ENCODE measurements at regions not wholly inside any gene's neighbourhood (a gene's known extent, or its start where the extent isn't known, plus 50 kb on each side); places are given as distances from the start of the nearest gene placed in this dataset.

- peaks cover 0 to 2% of the 10 kb centered on the region in 2 donors for H3K9me3 ChIP-seq (ENCODE audit: control insufficient read depth in 2 of 2, low read length in 2 of 2)
- no peak overlapping the region for H3K27ac ChIP-seq (ENCODE audit: low read depth in 2 of 2, low read length in 2 of 2)
- H3K4me3 ChIP-seq (ENCODE audit: low read length in 2 of 2), result no peak overlapping the region
- no peak overlapping the region for H3K9ac ChIP-seq (ENCODE audit: low read depth in 1 of 2, low read length in 2 of 2)
- no peaks in the 10 kb centered on the region for H3K27me3 ChIP-seq (ENCODE audit: control insufficient read depth in 2 of 2, insufficient read depth in 2 of 2, low read length in 2 of 2)
- H3K4me1 ChIP-seq (ENCODE audit: control insufficient read depth in 2 of 2, insufficient read depth in 2 of 2, low read length in 2 of 2), result no peaks in the 10 kb centered on the region
- no peaks in the 10 kb centered on the region for H3K36me3 ChIP-seq (ENCODE audit: control insufficient read depth in 2 of 2, insufficient read depth in 2 of 2, low read length in 2 of 2)
Measured at GRCh38 chr17:14750866-14751265, 450.0 kb downstream of the HS3ST3B1 start.

- no peaks in the 10 kb centered on the region for H3K27me3 ChIP-seq (ENCODE audit: control insufficient read depth in 2 of 2, insufficient read depth in 2 of 2, low read length in 2 of 2)
- H3K4me1 ChIP-seq (ENCODE audit: control insufficient read depth in 2 of 2, insufficient read depth in 2 of 2, low read length in 2 of 2), result no peaks in the 10 kb centered on the region
- H3K27ac ChIP-seq (ENCODE audit: low read depth in 2 of 2, low read length in 2 of 2), result no peak overlapping the region
- H3K4me3 ChIP-seq (ENCODE audit: low read length in 2 of 2), result no peak overlapping the region
- peaks cover 0 to 2% of the 10 kb centered on the region in 2 donors for H3K9me3 ChIP-seq (ENCODE audit: control insufficient read depth in 2 of 2, low read length in 2 of 2)
- no peaks in the 10 kb centered on the region for H3K36me3 ChIP-seq (ENCODE audit: control insufficient read depth in 2 of 2, insufficient read depth in 2 of 2, low read length in 2 of 2)
- no peak overlapping the region for H3K9ac ChIP-seq (ENCODE audit: low read depth in 1 of 2, low read length in 2 of 2)
Measured at GRCh38 chr17:14749269-14749668, 448.4 kb downstream of the HS3ST3B1 start.

DNA sequence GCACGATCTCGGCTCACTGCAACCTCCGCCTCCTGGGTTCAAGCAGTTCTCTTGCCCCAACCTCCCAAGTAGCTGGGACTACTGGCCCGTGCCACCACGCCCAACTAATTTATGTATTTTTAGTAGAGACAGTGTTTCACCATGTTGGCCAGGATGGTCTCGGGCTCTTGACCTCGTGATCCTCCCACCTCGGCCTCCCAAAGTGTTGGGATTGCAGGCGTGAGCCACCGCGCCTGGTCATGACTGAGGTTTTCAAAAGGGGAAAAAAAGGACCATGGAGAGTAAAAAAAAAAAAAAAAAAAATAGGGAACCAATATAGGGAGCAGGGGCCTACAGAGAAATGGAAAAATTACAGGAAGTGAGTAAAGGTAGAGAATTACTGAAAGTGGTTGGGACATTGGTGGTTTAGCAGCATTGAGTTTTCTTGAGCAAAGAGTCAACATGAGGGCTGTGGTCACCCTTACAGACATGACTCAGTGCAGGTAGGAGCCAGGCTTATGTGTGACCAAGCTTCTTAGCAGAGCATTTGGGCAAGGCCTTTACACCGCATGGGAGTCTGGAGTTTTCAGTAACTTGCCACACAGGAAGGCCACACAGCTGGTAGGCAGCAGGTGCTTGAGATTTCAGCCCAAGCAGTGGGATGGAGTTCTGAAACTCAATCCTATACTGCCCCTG is 447.3 kb downstream of the HS3ST3B1 start:
- Histone ChIP-seq H3K27ac (ENCODE audit: low read depth in 2 of 2, low read length in 2 of 2) (no peak overlapping the region), H3K9me3 (ENCODE audit: control insufficient read depth in 2 of 2, low read length in 2 of 2) (peaks cover 0 to 4% of the 10 kb centered on the region in 2 donors), H3K4me3 (ENCODE audit: low read length in 2 of 2) (no peak overlapping the region), H3K4me1 (ENCODE audit: control insufficient read depth in 2 of 2, insufficient read depth in 2 of 2, low read length in 2 of 2) (no peaks in the 10 kb centered on the region), H3K36me3 (ENCODE audit: control insufficient read depth in 2 of 2, insufficient read depth in 2 of 2, low read length in 2 of 2) (no peaks in the 10 kb centered on the region), H3K27me3 (ENCODE audit: control insufficient read depth in 2 of 2, insufficient read depth in 2 of 2, low read length in 2 of 2) (no peaks in the 10 kb centered on the region), H3K9ac (ENCODE audit: low read depth in 1 of 2, low read length in 2 of 2) (no peak overlapping the region)

DNA sequence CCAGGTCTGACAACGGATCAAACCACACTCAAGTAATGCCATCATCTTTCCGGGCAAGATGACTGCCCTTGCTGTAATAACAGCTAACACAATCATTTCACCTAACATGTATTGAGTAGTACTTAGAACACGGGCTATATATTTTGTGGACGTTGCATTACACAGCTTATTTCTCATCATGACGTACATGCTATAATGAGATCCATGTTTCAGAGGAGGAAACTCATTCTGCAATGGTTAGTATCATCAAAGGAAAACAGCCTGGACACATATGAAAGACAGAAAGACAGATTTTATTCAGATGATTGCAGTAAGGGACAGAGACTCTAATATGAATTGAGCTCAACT is 446.7 kb downstream of the HS3ST3B1 start:
- Histone ChIP-seq H3K36me3 (ENCODE audit: control insufficient read depth in 2 of 2, insufficient read depth in 2 of 2, low read length in 2 of 2) (no peaks in the 10 kb centered on the region), H3K4me3 (ENCODE audit: low read length in 2 of 2) (no peak overlapping the region), H3K27me3 (ENCODE audit: control insufficient read depth in 2 of 2, insufficient read depth in 2 of 2, low read length in 2 of 2) (no peaks in the 10 kb centered on the region), H3K27ac (ENCODE audit: low read depth in 2 of 2, low read length in 2 of 2) (no peak overlapping the region), H3K9me3 (ENCODE audit: control insufficient read depth in 2 of 2, low read length in 2 of 2) (peaks cover 0 to 5% of the 10 kb centered on the region in 2 donors), H3K9ac (ENCODE audit: low read depth in 1 of 2, low read length in 2 of 2) (no peak overlapping the region), H3K4me1 (ENCODE audit: control insufficient read depth in 2 of 2, insufficient read depth in 2 of 2, low read length in 2 of 2) (no peaks in the 10 kb centered on the region)

- no peaks in the 10 kb centered on the region for H3K27me3 ChIP-seq (ENCODE audit: control insufficient read depth in 2 of 2, insufficient read depth in 2 of 2, low read length in 2 of 2)
- peaks cover 0 to 5% of the 10 kb centered on the region in 2 donors for H3K9me3 ChIP-seq (ENCODE audit: control insufficient read depth in 2 of 2, low read length in 2 of 2)
- H3K36me3 ChIP-seq (ENCODE audit: control insufficient read depth in 2 of 2, insufficient read depth in 2 of 2, low read length in 2 of 2), result no peaks in the 10 kb centered on the region
- no peak overlapping the region for H3K4me3 ChIP-seq (ENCODE audit: low read length in 2 of 2)
- H3K27ac ChIP-seq (ENCODE audit: low read depth in 2 of 2, low read length in 2 of 2), result no peak overlapping the region
- no peaks in the 10 kb centered on the region for H3K4me1 ChIP-seq (ENCODE audit: control insufficient read depth in 2 of 2, insufficient read depth in 2 of 2, low read length in 2 of 2)
- H3K9ac ChIP-seq (ENCODE audit: low read depth in 1 of 2, low read length in 2 of 2), result no peak overlapping the region
Measured at GRCh38 chr17:14746822-14747602, 446.1 kb downstream of the HS3ST3B1 start.

DNA sequence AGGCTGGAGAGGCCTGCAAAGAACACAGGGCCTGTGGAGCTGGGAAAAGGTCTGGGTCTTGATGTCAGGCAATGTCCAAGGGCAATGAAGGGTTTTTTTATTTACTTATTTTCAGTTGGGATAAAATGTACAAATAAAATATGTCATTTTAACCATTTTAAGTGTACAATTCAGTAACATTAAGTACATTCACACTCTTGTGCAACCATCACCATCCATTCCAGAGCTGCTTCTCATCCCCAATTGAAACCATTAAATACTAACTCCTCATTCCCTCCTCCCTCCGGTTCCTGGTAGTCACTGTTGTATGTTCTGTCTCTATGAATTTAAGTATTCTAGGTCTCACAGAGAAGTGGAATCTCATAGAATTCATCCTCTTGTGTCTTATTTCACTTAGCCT is 444.7 kb downstream of the HS3ST3B1 start:
- H3K27me3 ChIP-seq (ENCODE audit: control insufficient read depth in 2 of 2, insufficient read depth in 2 of 2, low read length in 2 of 2), result no peaks in the 10 kb centered on the region
- no peak overlapping the region for H3K4me3 ChIP-seq (ENCODE audit: low read length in 2 of 2)
- H3K36me3 ChIP-seq (ENCODE audit: control insufficient read depth in 2 of 2, insufficient read depth in 2 of 2, low read length in 2 of 2), result no peaks in the 10 kb centered on the region
- H3K9ac ChIP-seq (ENCODE audit: low read depth in 1 of 2, low read length in 2 of 2), result no peak overlapping the region
- peaks cover 0 to 5% of the 10 kb centered on the region in 2 donors for H3K9me3 ChIP-seq (ENCODE audit: control insufficient read depth in 2 of 2, low read length in 2 of 2)
- no peak overlapping the region for H3K27ac ChIP-seq (ENCODE audit: low read depth in 2 of 2, low read length in 2 of 2)
- no peaks in the 10 kb centered on the region for H3K4me1 ChIP-seq (ENCODE audit: control insufficient read depth in 2 of 2, insufficient read depth in 2 of 2, low read length in 2 of 2)

DNA sequence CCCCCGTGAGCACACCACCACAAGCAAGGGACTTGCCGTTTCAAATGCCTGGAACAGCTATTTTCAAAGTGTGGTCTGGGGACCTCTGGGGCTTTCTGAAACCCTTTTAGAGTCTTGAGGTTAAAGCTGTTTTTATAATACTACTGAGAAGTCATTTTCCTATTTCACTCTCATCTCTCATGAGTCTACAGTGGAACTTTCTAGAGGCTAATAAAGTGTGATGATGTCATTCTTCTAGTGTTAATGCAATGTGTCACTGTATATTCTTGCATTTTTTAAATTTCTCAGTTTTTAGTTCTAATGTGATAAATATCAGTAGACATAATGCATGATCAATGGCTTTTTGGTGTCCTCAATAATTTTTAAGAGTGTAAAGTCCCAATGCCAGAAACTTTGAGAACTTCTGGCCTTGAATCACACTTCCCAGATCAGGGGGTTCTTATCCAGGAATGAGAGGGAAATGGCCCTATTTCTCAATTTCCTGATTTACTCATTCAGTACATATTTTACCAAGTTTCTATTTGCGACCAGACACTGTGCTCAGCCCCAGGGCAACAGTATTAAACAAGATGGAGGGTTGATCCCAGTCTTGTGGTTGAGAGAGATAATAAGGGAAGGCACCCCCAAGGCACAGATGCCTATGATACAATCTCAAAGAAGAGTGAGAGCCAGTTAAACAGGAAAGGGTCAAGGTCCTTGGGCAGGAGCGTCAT is 444.0 kb downstream of the HS3ST3B1 start:
- Histone ChIP-seq H3K4me3 (ENCODE audit: low read length in 2 of 2) (no peak overlapping the region), H3K9ac (ENCODE audit: low read depth in 1 of 2, low read length in 2 of 2) (no peak overlapping the region), H3K36me3 (ENCODE audit: control insufficient read depth in 2 of 2, insufficient read depth in 2 of 2, low read length in 2 of 2) (no peaks in the 10 kb centered on the region), H3K4me1 (ENCODE audit: control insufficient read depth in 2 of 2, insufficient read depth in 2 of 2, low read length in 2 of 2) (no peaks in the 10 kb centered on the region), H3K9me3 (ENCODE audit: control insufficient read depth in 2 of 2, low read length in 2 of 2) (peaks cover 0 to 5% of the 10 kb centered on the region in 2 donors), H3K27ac (ENCODE audit: low read depth in 2 of 2, low read length in 2 of 2) (no peak overlapping the region), H3K27me3 (ENCODE audit: control insufficient read depth in 2 of 2, insufficient read depth in 2 of 2, low read length in 2 of 2) (no peaks in the 10 kb centered on the region)

GRCh38 chr17:14741491-14741890 is 440.6 kb downstream of the HS3ST3B1 start:
- Histone ChIP-seq H3K36me3 (ENCODE audit: control insufficient read depth in 2 of 2, insufficient read depth in 2 of 2, low read length in 2 of 2) (no peaks in the 10 kb centered on the region), H3K9me3 (ENCODE audit: control insufficient read depth in 2 of 2, low read length in 2 of 2) (peaks cover 0 to 3% of the 10 kb centered on the region in 2 donors), H3K4me1 (ENCODE audit: control insufficient read depth in 2 of 2, insufficient read depth in 2 of 2, low read length in 2 of 2) (no peaks in the 10 kb centered on the region), H3K9ac (ENCODE audit: low read depth in 1 of 2, low read length in 2 of 2) (no peak overlapping the region), H3K4me3 (ENCODE audit: low read length in 2 of 2) (no peak overlapping the region), H3K27me3 (ENCODE audit: control insufficient read depth in 2 of 2, insufficient read depth in 2 of 2, low read length in 2 of 2) (no peaks in the 10 kb centered on the region), H3K27ac (ENCODE audit: low read depth in 2 of 2, low read length in 2 of 2) (no peak overlapping the region)

- no peaks in the 10 kb centered on the region for H3K27me3 ChIP-seq (ENCODE audit: control insufficient read depth in 2 of 2, insufficient read depth in 2 of 2, low read length in 2 of 2)
- no peak overlapping the region for H3K27ac ChIP-seq (ENCODE audit: low read depth in 2 of 2, low read length in 2 of 2)
Measured at GRCh38 chr17:14739656-14740431, 439.0 kb downstream of the HS3ST3B1 start.

More at GRCh38 chr17:14739656-14740431, 439.0 kb downstream of the HS3ST3B1 start:
- H3K9me3 ChIP-seq (ENCODE audit: control insufficient read depth in 2 of 2, low read length in 2 of 2), result peaks cover 0 to 3% of the 10 kb centered on the region in 2 donors
- H3K4me1 ChIP-seq (ENCODE audit: control insufficient read depth in 2 of 2, insufficient read depth in 2 of 2, low read length in 2 of 2), result no peaks in the 10 kb centered on the region
- H3K36me3 ChIP-seq (ENCODE audit: control insufficient read depth in 2 of 2, insufficient read depth in 2 of 2, low read length in 2 of 2), result no peaks in the 10 kb centered on the region
- H3K9ac ChIP-seq (ENCODE audit: low read depth in 1 of 2, low read length in 2 of 2), result no peak overlapping the region
- H3K4me3 ChIP-seq (ENCODE audit: low read length in 2 of 2), result no peak overlapping the region
